H1 (cell line): ENCODE measurements at regions not wholly inside any gene's neighbourhood (a gene's known extent, or its start where the extent isn't known, plus 50 kb on each side); places are given as distances from the start of the nearest gene placed in this dataset.

ENCODE experiments used
- CHD1 ChIP-seq: IDR thresholded peaks from 2 replicates; pipeline ENCODE4 v1.6.1; 2012; ENCODE audit warnings: low read depth, low read length, improper control_type of control experiment

DNA sequence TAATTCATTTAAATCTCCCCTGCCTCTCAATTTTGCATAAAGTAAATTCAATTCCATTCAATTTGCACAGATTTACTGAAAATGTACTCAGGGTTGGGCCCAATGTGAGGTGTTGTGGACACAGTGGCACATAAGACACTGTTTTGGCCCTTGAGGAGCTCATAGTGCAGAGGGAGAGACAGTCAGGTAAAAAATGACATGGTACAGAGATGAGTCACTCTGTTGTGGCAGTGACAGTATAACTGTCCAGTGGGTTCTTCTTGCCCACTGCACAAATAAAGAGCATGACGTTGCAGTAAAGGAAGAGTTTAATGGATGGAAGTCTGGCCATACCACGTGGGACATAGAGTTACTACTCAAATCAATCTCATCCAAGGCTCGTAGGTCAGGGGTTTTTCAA, 400.3 kb upstream of the TRIB2 start (continued):
- TF ChIP-seq CHD1, result no peak
- TF ChIP-seq, all 59 proteins: peak for 0
